ENCODE measurements at regions not wholly inside any gene's neighbourhood (a gene's known extent, or its start where the extent isn't known, plus 50 kb on each side); places are given as distances from the start of the nearest gene placed in this dataset.
A peak's percentile ranks its signal among the peaks of the same experiment; 100 is the strongest.

DNA sequence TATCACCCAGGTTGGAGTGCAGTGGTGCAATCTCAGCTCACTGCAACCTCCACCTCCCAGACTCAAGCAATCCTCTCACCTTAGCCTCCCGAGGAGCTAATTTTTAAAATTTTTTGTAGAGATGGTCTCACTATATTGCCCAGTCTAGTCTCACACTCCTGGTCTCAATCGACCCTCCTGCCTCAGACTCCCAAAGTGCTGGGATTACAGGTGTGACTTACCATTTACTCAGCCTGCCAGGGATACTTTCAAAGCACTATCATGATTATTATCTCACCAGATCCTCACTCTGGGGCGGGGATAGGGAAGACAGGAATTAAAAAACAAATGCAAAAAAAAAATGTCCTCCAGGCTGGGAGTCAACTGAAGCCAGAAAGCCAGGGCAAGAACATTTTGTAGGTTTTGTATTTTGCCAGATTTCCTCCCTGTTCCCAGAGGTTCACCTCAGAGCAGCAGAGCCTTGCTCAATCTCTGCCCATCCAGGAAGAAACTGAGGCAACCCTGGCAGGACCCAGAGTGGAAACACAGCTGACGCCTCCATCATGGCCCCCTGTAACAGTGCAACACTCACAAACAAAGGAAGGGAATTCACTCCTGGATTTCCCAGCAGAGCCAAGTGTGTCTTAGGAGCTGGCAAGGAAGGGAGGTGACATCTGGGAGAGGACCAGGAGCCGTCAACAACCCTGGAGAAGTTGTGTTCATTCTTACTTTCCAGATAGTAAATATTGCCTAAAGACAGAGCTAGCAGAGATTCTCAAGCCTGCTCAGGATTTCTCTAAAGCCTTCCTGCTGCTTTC lies 73.9 kb downstream of the IRF2BPL start:
- Histone ChIP-seq H3K36me3 (replicated peaks in 1 of 2) (no peaks in the 10 kb centered on the region), H3K27ac (peak overlapping the region; percentile 96 to 99 (median 97)), H3K4me1 (replicated peaks in 1 of 2) (peaks cover 51 to 56% of the 10 kb centered on the region in 2 donors), H3K9me3 (replicated peaks in 1 of 3) (no peaks in the 10 kb centered on the region), H3K4me3 (no peak overlapping the region), H3K27me3 (no peaks in the 10 kb centered on the region)
- 62 to 73% (median 70%) methylated on average over 5 of the region's 5 CpGs for WGBS, 4 donors
- TF ChIP-seq POLR2A (IDR thresholded peaks at IDR 0.05) (no peak), CTCF (IDR thresholded peaks at IDR 0.05) (no peak)
- intact Hi-C loops (cut with DNase I) = loop anchor here (5.0 kb wide), 3 partner anchors 37 to 73 kb away; partner anchors contain the start of gene IRF2BPL (in 2 of the 2)
- DNase-seq = no peak

GRCh38 chr14:76953311-76953945 lies 75.1 kb downstream of the IRF2BPL start:
- H3K4me1 ChIP-seq (replicated peaks in 1 of 2) = peaks cover 56 to 64% of the 10 kb centered on the region in 2 donors
- peak; percentile 36 to 79 for TF ChIP-seq POLR2A (IDR thresholded peaks at IDR 0.05)
- TF ChIP-seq CTCF (IDR thresholded peaks at IDR 0.05) = no peak
- intact Hi-C loops (cut with DNase I) = no loop called here
- no peaks in the 10 kb centered on the region for H3K27me3 ChIP-seq
- H3K9me3 ChIP-seq (replicated peaks in 1 of 3) = no peaks in the 10 kb centered on the region
- peak overlapping the region in 1 of 4 donors; percentile 54 for H3K4me3 ChIP-seq
- peak; percentile 72 to 90 (median 81) for DNase-seq
- H3K36me3 ChIP-seq (replicated peaks in 1 of 2) = no peaks in the 10 kb centered on the region
- peak overlapping the region; percentile 88 to 99 (median 96) for H3K27ac ChIP-seq
- WGBS, 4 donors = 19 to 28% (median 23%) methylated on average over 3 to 10 of the region's 10 CpGs

GRCh38 chr14:76951166-76951565 lies 77.3 kb downstream of the IRF2BPL start:
- Histone ChIP-seq H3K27me3 (no peaks in the 10 kb centered on the region), H3K9me3 (replicated peaks in 1 of 3) (no peaks in the 10 kb centered on the region), H3K27ac (peak overlapping the region in 4 of 5 donors; percentile 3 to 77 (median 49)), H3K4me3 (no peak overlapping the region), H3K4me1 (replicated peaks in 1 of 2) (peaks cover 64 to 70% of the 10 kb centered on the region in 2 donors), H3K36me3 (replicated peaks in 1 of 2) (no peaks in the 10 kb centered on the region)
- intact Hi-C loops (cut with DNase I) = no loop called here
- no peak for DNase-seq
- no peak for TF ChIP-seq POLR2A (IDR thresholded peaks at IDR 0.05)
- no peak for TF ChIP-seq CTCF (IDR thresholded peaks at IDR 0.05)
- 67 to 83% (median 71%) methylated on average over 7 to 8 of the region's 8 CpGs for WGBS, 4 donors

All from adrenal gland (tissue), 9 donors.